K562 (cell line): ENCODE measurements at regions not wholly inside any gene's neighbourhood (a gene's known extent, or its start where the extent isn't known, plus 50 kb on each side); places are given as distances from the start of the nearest gene placed in this dataset.

Experiments
- CBFA2T3 ChIP-seq: fragments of 450-650 bp; IDR thresholded peaks from 2 replicates; pipeline ENCODE4 v1.6.1; 2017
- NFXL1 ChIP-seq: fragments of 450-650 bp; formaldehyde crosslinking; IDR thresholded peaks from 2 replicates; pipeline ENCODE4 v1.4.0; 2021; ENCODE audit warnings: mild to moderate bottlenecking

GRCh38 chr7:67359900-67360299 is 363.3 kb downstream of the TYW1 start:
- TF ChIP-seq CBFA2T3 (peak; percentile 67), NFXL1 (no peak)
